GM23338 (cell line): ENCODE measurements at regions not wholly inside any gene's neighbourhood (a gene's known extent, or its start where the extent isn't known, plus 50 kb on each side); places are given as distances from the start of the nearest gene placed in this dataset.

Source experiments
- CREB1 ChIP-seq: fragments of 250-450 bp; sonication (Bioruptor Pico); IDR thresholded peaks from 2 replicates; pipeline ENCODE4 v1.5.0; 2020; ENCODE audit warnings: low read depth, mild to moderate bottlenecking, moderate library complexity
- EZH2 ChIP-seq: fragments of 200-600 bp; sonication (generic); IDR thresholded peaks from one replicate; pipeline ENCODE4 v1.8.0; 2017; ENCODE audit warnings: antibody characterized with exemption, mild to moderate bottlenecking, low read depth; ENCODE audit not compliant: unreplicated experiment
- EZH2phosphoT487 ChIP-seq: fragments of 200-600 bp; sonication (generic); IDR thresholded peaks from one replicate; pipeline ENCODE4 v1.8.1; 2018; ENCODE audit warnings: antibody characterized with exemption; ENCODE audit not compliant: unreplicated experiment
- POLR2AphosphoS5 ChIP-seq: IDR thresholded peaks from 2 replicates; pipeline ENCODE4 v1.6.1; 2016; ENCODE audit warnings: antibody characterized with exemption, low read depth
- ZNF114 ChIP-seq: fragments of 250-450 bp; sonication (Bioruptor Pico); IDR thresholded peaks from 2 replicates; pipeline ENCODE4 v1.5.0; 2020; ENCODE audit warnings: mild to moderate bottlenecking, moderate library complexity
- TF ChIP-seq, protein P1 (sequence below), 2 experiments: fragments of 200-600 bp in 1 of 2; sonication (generic) in 1 of 2; conservative IDR thresholded peaks; 2 replicates each; pipeline versions ENCODE4 v1.5.1 to v1.6.1; 2016 to 2017; ENCODE audit warnings: antibody characterized with exemption in 2 of 2, low read depth in 2 of 2, mild to moderate bottlenecking in 2 of 2, moderate library complexity in 1 of 2
- TF ChIP-seq, protein P2 (sequence below): IDR thresholded peaks from one replicate; pipeline ENCODE4 v1.6.1; 2018; ENCODE audit warnings: antibody characterized with exemption; ENCODE audit not compliant: unreplicated experiment

DNA sequence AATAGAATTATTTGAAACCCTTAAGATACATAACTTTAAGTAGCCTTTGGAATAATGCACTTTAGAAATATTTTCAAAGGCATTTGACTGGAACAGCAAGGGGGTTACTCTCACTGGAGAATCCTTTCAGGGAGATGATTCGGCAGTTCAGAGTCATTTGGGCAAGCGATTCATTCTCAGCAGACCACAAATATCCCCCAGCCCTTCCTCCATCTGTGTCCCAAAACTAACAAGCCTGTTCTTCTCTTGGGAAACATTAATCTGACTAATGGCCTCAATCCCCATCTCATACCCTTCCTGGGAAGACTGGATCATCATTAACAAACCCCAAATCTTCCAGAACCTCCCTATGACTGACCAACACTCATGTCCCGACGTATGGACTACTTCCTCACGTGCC, 65.8 kb upstream of the S1PR3 start:
- no peak for TF ChIP-seq EZH2
- TF ChIP-seq, protein P1, sequence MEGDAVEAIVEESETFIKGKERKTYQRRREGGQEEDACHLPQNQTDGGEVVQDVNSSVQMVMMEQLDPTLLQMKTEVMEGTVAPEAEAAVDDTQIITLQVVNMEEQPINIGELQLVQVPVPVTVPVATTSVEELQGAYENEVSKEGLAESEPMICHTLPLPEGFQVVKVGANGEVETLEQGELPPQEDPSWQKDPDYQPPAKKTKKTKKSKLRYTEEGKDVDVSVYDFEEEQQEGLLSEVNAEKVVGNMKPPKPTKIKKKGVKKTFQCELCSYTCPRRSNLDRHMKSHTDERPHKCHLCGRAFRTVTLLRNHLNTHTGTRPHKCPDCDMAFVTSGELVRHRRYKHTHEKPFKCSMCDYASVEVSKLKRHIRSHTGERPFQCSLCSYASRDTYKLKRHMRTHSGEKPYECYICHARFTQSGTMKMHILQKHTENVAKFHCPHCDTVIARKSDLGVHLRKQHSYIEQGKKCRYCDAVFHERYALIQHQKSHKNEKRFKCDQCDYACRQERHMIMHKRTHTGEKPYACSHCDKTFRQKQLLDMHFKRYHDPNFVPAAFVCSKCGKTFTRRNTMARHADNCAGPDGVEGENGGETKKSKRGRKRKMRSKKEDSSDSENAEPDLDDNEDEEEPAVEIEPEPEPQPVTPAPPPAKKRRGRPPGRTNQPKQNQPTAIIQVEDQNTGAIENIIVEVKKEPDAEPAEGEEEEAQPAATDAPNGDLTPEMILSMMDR (conservative IDR thresholded peaks at IDR 0.05; ENCODE audit: low read depth in 2 of 2): no peak
- TF ChIP-seq, protein P2, sequence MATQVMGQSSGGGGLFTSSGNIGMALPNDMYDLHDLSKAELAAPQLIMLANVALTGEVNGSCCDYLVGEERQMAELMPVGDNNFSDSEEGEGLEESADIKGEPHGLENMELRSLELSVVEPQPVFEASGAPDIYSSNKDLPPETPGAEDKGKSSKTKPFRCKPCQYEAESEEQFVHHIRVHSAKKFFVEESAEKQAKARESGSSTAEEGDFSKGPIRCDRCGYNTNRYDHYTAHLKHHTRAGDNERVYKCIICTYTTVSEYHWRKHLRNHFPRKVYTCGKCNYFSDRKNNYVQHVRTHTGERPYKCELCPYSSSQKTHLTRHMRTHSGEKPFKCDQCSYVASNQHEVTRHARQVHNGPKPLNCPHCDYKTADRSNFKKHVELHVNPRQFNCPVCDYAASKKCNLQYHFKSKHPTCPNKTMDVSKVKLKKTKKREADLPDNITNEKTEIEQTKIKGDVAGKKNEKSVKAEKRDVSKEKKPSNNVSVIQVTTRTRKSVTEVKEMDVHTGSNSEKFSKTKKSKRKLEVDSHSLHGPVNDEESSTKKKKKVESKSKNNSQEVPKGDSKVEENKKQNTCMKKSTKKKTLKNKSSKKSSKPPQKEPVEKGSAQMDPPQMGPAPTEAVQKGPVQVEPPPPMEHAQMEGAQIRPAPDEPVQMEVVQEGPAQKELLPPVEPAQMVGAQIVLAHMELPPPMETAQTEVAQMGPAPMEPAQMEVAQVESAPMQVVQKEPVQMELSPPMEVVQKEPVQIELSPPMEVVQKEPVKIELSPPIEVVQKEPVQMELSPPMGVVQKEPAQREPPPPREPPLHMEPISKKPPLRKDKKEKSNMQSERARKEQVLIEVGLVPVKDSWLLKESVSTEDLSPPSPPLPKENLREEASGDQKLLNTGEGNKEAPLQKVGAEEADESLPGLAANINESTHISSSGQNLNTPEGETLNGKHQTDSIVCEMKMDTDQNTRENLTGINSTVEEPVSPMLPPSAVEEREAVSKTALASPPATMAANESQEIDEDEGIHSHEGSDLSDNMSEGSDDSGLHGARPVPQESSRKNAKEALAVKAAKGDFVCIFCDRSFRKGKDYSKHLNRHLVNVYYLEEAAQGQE: no peak
- TF ChIP-seq EZH2phosphoT487: no peak
- no peak for TF ChIP-seq ZNF114 (CRISPR knock-in tag)
- no peak for TF ChIP-seq POLR2AphosphoS5
- no peak for TF ChIP-seq CREB1 (CRISPR knock-in tag)
